NCI-H748 treated with DMSO at 0.1 percent for 48 hours (cell line): ENCODE measurements at regions not wholly inside any gene's neighbourhood (a gene's known extent, or its start where the extent isn't known, plus 50 kb on each side); places are given as distances from the start of the nearest gene placed in this dataset.

Source experiments
- DNase-seq: peaks from one replicate; lab custom pipeline; 2025; lab: John Stamatoyannopoulos, UW

GRCh38 chr7:136174477-136175125, 197.4 kb upstream of the MTPN start:
- DNase-seq: no peak

GRCh38 chr7:136173874-136174273, 196.7 kb upstream of the MTPN start:
- DNase-seq: no peak

- DNase-seq: no peak
Observed at GRCh38 chr7:136171233-136171632, 194.1 kb upstream of the MTPN start.

- no peak for DNase-seq
Observed at GRCh38 chr7:136168821-136169220, 191.7 kb upstream of the MTPN start.

- no peak for DNase-seq
Observed at GRCh38 chr7:136167991-136168390, 190.8 kb upstream of the MTPN start.

- no peak for DNase-seq
Observed at GRCh38 chr7:136166521-136166920, 189.4 kb upstream of the MTPN start.

- DNase-seq: no peak
Observed at GRCh38 chr7:136163340-136163801, 186.2 kb upstream of the MTPN start.

- DNase-seq: no peak
Observed at GRCh38 chr7:136150311-136150710, 173.2 kb upstream of the MTPN start.

- no peak for DNase-seq
Observed at GRCh38 chr7:136148920-136149319, 171.8 kb upstream of the MTPN start.

GRCh38 chr7:136146925-136147324, 169.8 kb upstream of the MTPN start:
- DNase-seq: no peak

- no peak for DNase-seq
Observed at GRCh38 chr7:136144182-136144581, 167.0 kb upstream of the MTPN start.

- no peak for DNase-seq
Observed at GRCh38 chr7:136143271-136143670, 166.1 kb upstream of the MTPN start.

- no peak for DNase-seq
Observed at GRCh38 chr7:136142583-136142982, 165.4 kb upstream of the MTPN start.

- DNase-seq: no peak
Observed at GRCh38 chr7:136140469-136140868, 163.3 kb upstream of the MTPN start.

GRCh38 chr7:136139417-136139816, 162.3 kb upstream of the MTPN start:
- DNase-seq: no peak

GRCh38 chr7:136138991-136139390, 161.8 kb upstream of the MTPN start:
- no peak for DNase-seq

GRCh38 chr7:136136906-136137454, 159.8 kb upstream of the MTPN start:
- DNase-seq: no peak

GRCh38 chr7:136134503-136134902, 157.3 kb upstream of the MTPN start:
- no peak for DNase-seq

GRCh38 chr7:136133551-136133950, 156.4 kb upstream of the MTPN start:
- peak; percentile 35 for DNase-seq

- DNase-seq: no peak
Observed at GRCh38 chr7:136131304-136131630, 154.1 kb upstream of the MTPN start.

GRCh38 chr7:136130511-136131303, 153.5 kb upstream of the MTPN start:
- no peak for DNase-seq

GRCh38 chr7:136128050-136128449, 150.9 kb upstream of the MTPN start:
- DNase-seq: no peak

- DNase-seq: no peak
Observed at GRCh38 chr7:136123352-136123751, 146.2 kb upstream of the MTPN start.
